ENCODE measurements at regions not wholly inside any gene's neighbourhood (a gene's known extent, or its start where the extent isn't known, plus 50 kb on each side); places are given as distances from the start of the nearest gene placed in this dataset.
A peak's percentile ranks its signal among the peaks of the same experiment; 100 is the strongest.

- H3K9ac ChIP-seq (ENCODE audit: low read length), result no peak overlapping the region
- no peaks in the 10 kb centered on the region for H3K79me2 ChIP-seq (ENCODE audit: insufficient read depth, low read length)
- no peak overlapping the region for H3K27ac ChIP-seq (ENCODE audit: low read depth, low read length)
- CTCF ChIA-PET, result no interaction called here
- no peaks in the 10 kb centered on the region for H3K36me3 ChIP-seq (ENCODE audit: control insufficient read depth in 1 of 2, insufficient read depth in 2 of 2, low read length in 2 of 2)
- POLR2A ChIA-PET, result no interaction called here
- no peaks in the 10 kb centered on the region for H3K9me3 ChIP-seq (ENCODE audit: control insufficient read depth in 1 of 2, insufficient read depth in 1 of 2, low read depth in 1 of 2, low read length in 2 of 2)
- H3K9me2 ChIP-seq (ENCODE audit: insufficient read depth), result no peaks in the 10 kb centered on the region
- H3K4me2 ChIP-seq (ENCODE audit: low read length), result no peak overlapping the region
- H3K4me1 ChIP-seq (ENCODE audit: control insufficient read depth in 1 of 2, insufficient read depth in 2 of 2, low read length in 2 of 2), result no peaks in the 10 kb centered on the region
- no peak for DNase-seq (ENCODE audit: low read depth, low spot score)
- H2AFZ ChIP-seq (ENCODE audit: low read depth, low read length, poor library complexity, severe bottlenecking), result no peak overlapping the region
- H3K4me3 ChIP-seq (replicated peaks in 1 of 2; ENCODE audit: low read depth in 1 of 2, low read length in 2 of 2), result no peak overlapping the region
- intact Hi-C loops (cut with micrococcal nuclease), result no loop called here
- no peak for ATAC-seq
- H3K27me3 ChIP-seq (ENCODE audit: insufficient read depth, low read length), result no peaks in the 10 kb centered on the region
- no peaks in the 10 kb centered on the region for H4K20me1 ChIP-seq (ENCODE audit: insufficient read depth)
- BruUV-seq (replicated peaks), result no TSS peak
- TF ChIP-seq CTCF (IDR thresholded peaks at IDR 0.05 in 2 of 3, conservative IDR thresholded peaks at IDR 0.05 in 1 of 3; ENCODE audit: borderline replicate concordance in 1 of 3, insufficient read depth in 1 of 3, low read depth in 2 of 3, low read length in 2 of 3), result 0 out of 6 replicates have a peak, but pooled peaks of 1 of the 3 experiments have one; percentile 12
- no peak for TF ChIP-seq EGR1 (IDR thresholded peaks at IDR 0.05; ENCODE audit: low read depth)
- 0 out of 2 replicates have a peak, but pooled peaks have one; percentile 12 for TF ChIP-seq RAD21 (IDR thresholded peaks at IDR 0.05; ENCODE audit: low read depth)
- TF ChIP-seq REST (IDR thresholded peaks at IDR 0.05; ENCODE audit: low read depth), result no peak
- RAD21 ChIA-PET (ENCODE audit: low non-redundant PET in 1 of 2, low total read pairs in 2 of 2, uncharacterized antibody in 2 of 2, unreplicated experiment in 2 of 2), result no interaction called here
Observed at GRCh38 chr5:169474226-169474625, 109.3 kb upstream of the SPDL1 start.

Data from HCT116 (cell line).